ENCODE measurements at regions not wholly inside any gene's neighbourhood (a gene's known extent, or its start where the extent isn't known, plus 50 kb on each side); places are given as distances from the start of the nearest gene placed in this dataset.

DNA sequence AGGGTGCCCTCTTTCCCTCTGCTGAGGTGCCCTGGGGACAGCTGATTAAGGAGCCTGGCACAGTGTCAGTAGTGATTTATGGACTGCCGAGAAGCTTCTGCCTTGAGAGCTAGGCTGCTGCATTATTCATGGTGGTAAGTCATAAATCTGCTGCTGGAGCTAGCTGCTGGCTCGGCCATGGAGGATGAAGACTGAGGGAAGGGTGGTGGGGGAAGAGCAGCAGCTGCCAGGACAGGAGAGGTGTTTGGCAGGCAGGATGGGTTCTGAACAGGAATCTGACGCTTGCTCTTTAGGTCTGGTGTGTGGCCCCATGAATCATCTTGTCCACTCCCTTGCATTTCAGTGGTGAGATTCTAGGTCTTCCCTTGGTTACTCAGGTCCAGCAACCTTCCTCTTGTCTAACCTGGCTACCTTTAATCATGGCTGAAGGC lies 296.3 kb downstream of the DYSF start:
- no peak for DNase-seq (ENCODE audit: extremely low read depth in 1 of 2, low read depth in 1 of 2)

- DNase-seq (ENCODE audit: extremely low read depth in 1 of 2, low read depth in 1 of 2): no peak
Observed at GRCh38 chr2:71748227-71748626, 294.9 kb downstream of the DYSF start.

DNA sequence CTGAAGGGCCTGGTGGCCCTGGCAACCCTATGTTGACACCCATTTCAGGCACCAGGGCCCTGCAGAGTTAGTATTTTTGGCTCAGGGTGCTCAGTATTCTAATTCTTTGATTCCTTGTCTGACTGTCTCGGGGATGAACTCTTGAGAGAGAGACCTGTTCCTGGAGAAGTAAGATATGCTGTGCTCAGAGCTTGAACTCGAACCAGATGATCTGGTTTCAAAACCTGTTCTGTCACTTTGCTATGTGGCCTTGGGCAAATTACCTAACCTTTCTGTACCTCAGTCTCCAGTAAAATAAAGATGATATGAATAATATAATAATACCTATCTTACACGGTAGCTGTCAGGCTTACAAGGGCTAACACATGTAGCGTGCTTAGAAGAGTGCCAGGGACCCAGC lies 294.2 kb downstream of the DYSF start:
- DNase-seq (ENCODE audit: extremely low read depth in 1 of 2, low read depth in 1 of 2): no peak

GRCh38 chr2:71746946-71747501 lies 293.7 kb downstream of the DYSF start:
- no peak for DNase-seq (ENCODE audit: extremely low read depth in 1 of 2, low read depth in 1 of 2)

DNA sequence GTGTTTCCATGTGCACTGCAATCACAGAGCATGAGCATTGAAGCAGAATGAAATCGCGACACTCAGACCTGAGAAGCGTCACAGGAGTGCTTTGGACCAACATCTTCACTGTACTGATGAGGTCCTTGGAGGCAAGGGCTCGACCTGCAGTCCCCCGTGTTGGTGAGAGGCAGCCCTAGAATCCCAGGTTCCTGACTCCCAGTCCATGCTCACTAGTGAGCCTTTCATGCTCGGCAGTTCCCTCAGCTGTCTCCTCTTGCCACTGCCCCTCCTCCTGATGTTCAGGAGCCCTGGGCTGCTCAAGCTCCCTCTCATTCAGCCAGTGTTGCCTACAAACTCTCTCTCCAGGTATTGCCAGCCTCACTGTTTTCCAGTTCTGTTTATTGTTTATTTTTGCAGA lies 291.4 kb downstream of the DYSF start:
- DNase-seq (ENCODE audit: extremely low read depth in 1 of 2, low read depth in 1 of 2): no peak

DNA sequence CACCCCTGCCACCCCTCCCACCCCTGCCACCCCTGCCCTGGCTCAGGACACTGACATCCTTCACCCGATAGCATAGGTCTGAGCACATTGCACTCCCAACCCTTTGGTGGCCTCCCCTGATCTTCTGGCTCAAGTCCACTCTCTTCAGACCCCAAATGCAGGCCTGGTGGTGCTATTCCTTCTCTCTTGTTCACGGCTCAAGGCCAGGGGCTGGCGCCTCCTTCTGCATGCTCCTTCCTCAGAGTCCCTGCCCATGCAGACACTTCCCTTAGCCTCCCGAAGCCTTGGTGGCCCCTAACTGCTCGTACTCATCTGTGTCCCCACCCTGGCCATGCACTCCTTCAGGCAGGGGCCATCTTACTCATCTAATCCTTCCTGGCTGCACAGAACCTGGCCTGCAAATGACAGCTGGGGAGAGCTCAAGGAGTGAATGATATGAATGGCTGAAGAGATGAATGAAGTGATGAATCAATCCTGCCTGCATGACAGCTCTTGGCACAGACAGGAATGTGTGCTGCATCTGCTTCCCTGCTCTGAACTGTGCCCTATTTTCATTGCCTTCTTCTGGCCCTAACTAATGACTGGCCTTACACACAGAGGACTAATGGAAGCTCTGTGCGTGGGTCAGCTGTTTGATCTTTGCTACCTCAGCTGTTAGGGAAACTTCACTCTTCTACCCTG lies 290.8 kb downstream of the DYSF start:
- DNase-seq (ENCODE audit: extremely low read depth in 1 of 2, low read depth in 1 of 2): no peak

- no peak for DNase-seq (ENCODE audit: extremely low read depth in 1 of 2, low read depth in 1 of 2)
Observed at GRCh38 chr2:71742953-71743601, 289.7 kb downstream of the DYSF start.

GRCh38 chr2:71736986-71737385 lies 283.6 kb downstream of the DYSF start:
- no peak for DNase-seq (ENCODE audit: extremely low read depth in 1 of 2, low read depth in 1 of 2)

DNA sequence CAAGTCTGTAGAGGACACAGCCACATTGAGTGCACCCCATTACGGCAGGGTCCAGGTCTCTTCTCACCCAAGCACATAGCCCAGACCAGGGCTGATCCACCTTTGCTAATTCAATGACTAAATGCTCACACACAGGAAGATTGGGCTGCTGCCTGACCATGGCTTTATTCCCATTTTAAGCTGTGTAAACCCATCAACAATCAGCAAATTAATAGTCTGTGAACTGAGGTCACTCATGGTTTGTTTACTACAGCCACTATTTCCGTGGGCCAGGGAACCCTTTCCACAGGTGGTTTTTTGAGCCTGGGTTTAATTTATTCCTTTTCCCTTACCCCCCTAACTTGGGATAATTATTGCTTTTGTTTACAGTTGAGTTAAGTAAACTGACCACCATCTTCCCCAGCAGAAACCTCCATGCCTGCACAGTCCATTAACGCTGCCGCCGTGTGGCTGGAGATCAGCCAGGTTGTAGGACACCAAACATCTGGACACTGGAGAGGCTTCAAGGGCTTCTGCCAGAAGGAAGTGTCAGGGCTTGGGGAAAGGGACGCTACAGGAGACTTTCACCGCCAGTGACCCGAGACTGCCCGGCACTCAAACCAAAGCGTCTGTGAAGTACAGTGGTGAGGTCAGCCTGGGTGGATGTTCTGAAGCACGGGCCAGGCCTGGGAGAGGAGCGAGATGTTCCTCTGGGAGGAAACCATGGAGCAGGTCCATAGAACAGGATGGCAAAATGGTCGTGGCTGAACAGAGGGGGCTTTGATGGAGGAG lies 282.9 kb downstream of the DYSF start:
- no peak for DNase-seq (ENCODE audit: extremely low read depth in 1 of 2, low read depth in 1 of 2)
